ENCODE measurements at regions not wholly inside any gene's neighbourhood (a gene's known extent, or its start where the extent isn't known, plus 50 kb on each side); places are given as distances from the start of the nearest gene placed in this dataset.

DNA sequence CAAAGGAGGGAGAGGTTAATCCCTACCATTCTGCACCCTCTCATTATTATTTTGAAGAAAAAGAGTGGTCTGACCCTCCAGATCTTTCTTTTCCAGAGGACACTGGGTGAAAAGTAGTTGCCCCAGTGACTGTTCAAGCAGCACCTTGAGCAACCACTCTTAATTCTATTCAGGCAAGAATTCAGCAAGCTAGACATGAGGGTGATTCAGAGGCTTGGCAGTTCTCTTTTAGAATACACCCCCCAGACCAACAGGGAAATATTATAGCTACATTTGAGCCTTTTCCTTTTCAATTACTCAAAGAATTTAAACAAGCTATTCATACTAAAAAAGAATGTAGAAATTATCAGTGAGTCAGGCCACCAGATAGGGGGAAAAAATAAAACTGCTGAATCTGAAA lies 178.3 kb downstream of the MRPS30 start:
- TF ChIP-seq, protein P1, sequence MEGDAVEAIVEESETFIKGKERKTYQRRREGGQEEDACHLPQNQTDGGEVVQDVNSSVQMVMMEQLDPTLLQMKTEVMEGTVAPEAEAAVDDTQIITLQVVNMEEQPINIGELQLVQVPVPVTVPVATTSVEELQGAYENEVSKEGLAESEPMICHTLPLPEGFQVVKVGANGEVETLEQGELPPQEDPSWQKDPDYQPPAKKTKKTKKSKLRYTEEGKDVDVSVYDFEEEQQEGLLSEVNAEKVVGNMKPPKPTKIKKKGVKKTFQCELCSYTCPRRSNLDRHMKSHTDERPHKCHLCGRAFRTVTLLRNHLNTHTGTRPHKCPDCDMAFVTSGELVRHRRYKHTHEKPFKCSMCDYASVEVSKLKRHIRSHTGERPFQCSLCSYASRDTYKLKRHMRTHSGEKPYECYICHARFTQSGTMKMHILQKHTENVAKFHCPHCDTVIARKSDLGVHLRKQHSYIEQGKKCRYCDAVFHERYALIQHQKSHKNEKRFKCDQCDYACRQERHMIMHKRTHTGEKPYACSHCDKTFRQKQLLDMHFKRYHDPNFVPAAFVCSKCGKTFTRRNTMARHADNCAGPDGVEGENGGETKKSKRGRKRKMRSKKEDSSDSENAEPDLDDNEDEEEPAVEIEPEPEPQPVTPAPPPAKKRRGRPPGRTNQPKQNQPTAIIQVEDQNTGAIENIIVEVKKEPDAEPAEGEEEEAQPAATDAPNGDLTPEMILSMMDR (IDR thresholded peaks at IDR 0.05), result no peak
- no peak for TF ChIP-seq EZH2 (IDR thresholded peaks at IDR 0.05)

Measured in neural progenitor cell (in vitro differentiated cells).